ENCODE measurements at regions not wholly inside any gene's neighbourhood (a gene's known extent, or its start where the extent isn't known, plus 50 kb on each side); places are given as distances from the start of the nearest gene placed in this dataset.

GRCh38 chr11:129610125-129610524, 205.5 kb upstream of the TMEM45B start:
- Histone ChIP-seq H2AK9ac (replicated peaks; ENCODE audit: low read depth, low read length, poor library complexity) (no peak overlapping the region), H3K36me3 (ENCODE audit: control insufficient read depth, insufficient read depth, low read length) (no peaks in the 10 kb centered on the region), H3K4ac (ENCODE audit: low read depth, low read length) (no peak overlapping the region), H3K27me3 (ENCODE audit: control insufficient read depth, insufficient read depth, low read length) (peaks cover 4% of the 10 kb centered on the region; the same call in 1 of the 2 replicates), H2BK20ac (ENCODE audit: low read depth, low read length) (no peak overlapping the region), H3K79me1 (ENCODE audit: low read depth in 1 of 2, low read length in 2 of 2) (no peaks in the 10 kb centered on the region), H4K8ac (ENCODE audit: low read depth in 2 of 2, low read length in 2 of 2) (no peak overlapping the region), H4K91ac (ENCODE audit: insufficient read depth, low read depth, low read length) (no peak overlapping the region), H3K9me3 (ENCODE audit: control insufficient read depth, insufficient read depth, low read length) (no peaks in the 10 kb centered on the region), H3K9me1 (ENCODE audit: insufficient read depth, low read length) (no peaks in the 10 kb centered on the region), H3K14ac (replicated peaks; ENCODE audit: low read depth, low read length) (no peak overlapping the region), H2BK120ac (ENCODE audit: low read depth, low read length) (no peak overlapping the region), H2AK5ac (ENCODE audit: low read depth, low read length) (no peak overlapping the region), H2BK5ac (ENCODE audit: low read depth, low read length, poor library complexity, severe bottlenecking) (no peak overlapping the region), H3K4me1 (ENCODE audit: control insufficient read depth, insufficient read depth, low read length) (no peaks in the 10 kb centered on the region), H3K23ac (ENCODE audit: low read depth, low read length) (no peak overlapping the region), H3K18ac (ENCODE audit: low read depth, low read length) (no peak overlapping the region), H3K4me2 (ENCODE audit: low read depth, low read length) (no peak overlapping the region), H3K27ac (ENCODE audit: insufficient read depth, low read length) (no peak overlapping the region), H3K9ac (ENCODE audit: low read depth, low read length) (no peak overlapping the region), H2AFZ (replicated peaks; ENCODE audit: low read length, poor library complexity) (no peak overlapping the region), H2BK15ac (ENCODE audit: low read depth, low read length) (no peak overlapping the region), H4K20me1 (ENCODE audit: insufficient read depth, low read length) (no peaks in the 10 kb centered on the region), H4K5ac (ENCODE audit: low read depth, low read length) (no peak overlapping the region), H3K4me3 (ENCODE audit: insufficient read depth, low read depth, low read length) (no peak overlapping the region), H3K56ac (ENCODE audit: extremely low read depth, insufficient read depth, low read length) (no peak overlapping the region)
- dilution Hi-C loops (cut with HindIII; ENCODE audit: low sequenced_read_pairs, unreplicated experiment) (no loop called here), in situ Hi-C loops (cut with MboI; ENCODE audit: low sequenced_read_pairs) (loop anchor here (10.0 kb wide), 1 partner anchor 65 kb away; no protein-coding TSS in a partner anchor), intact Hi-C loops (cut with micrococcal nuclease) (no loop called here)
- no peak for DNase-seq
- ChIA-PET CTCF (no interaction called here), POLR2A (ENCODE audit: unreplicated experiment) (no interaction called here)
- BruUV-seq (replicated peaks): no TSS peak
- no CpG with 5 or more reads among the region's 7 CpGs for WGBS, 2 experiments (ENCODE audit: extremely low coverage in 2 of 2, insufficient read length in 1 of 2)
- ATAC-seq (ENCODE audit: low read depth): no peak
- TF ChIP-seq NFE2L2 (IDR thresholded peaks at IDR 0.05; ENCODE audit: low read depth, low read length): no peak
- no peak for TF ChIP-seq POLR2A (IDR thresholded peaks at IDR 0.05; ENCODE audit: low read depth, low read length)
- TF ChIP-seq RFX5 (IDR thresholded peaks at IDR 0.05; ENCODE audit: low read depth, low read length): no peak
- no peak for TF ChIP-seq USF2 (IDR thresholded peaks at IDR 0.05; ENCODE audit: low read depth, low read length)
- no peak for TF ChIP-seq MXI1 (IDR thresholded peaks at IDR 0.05; ENCODE audit: borderline replicate concordance, low read depth, low read length)
- no peak for TF ChIP-seq SMC3 (IDR thresholded peaks at IDR 0.05; ENCODE audit: low read depth, low read length)
- no peak for TF ChIP-seq BHLHE40 (IDR thresholded peaks at IDR 0.05; ENCODE audit: low read depth, low read length)

Measured in IMR-90 (cell line).